SK-N-DZ (cell line): ENCODE measurements at regions not wholly inside any gene's neighbourhood (a gene's known extent, or its start where the extent isn't known, plus 50 kb on each side); places are given as distances from the start of the nearest gene placed in this dataset.
"Not testable (repeated sequence)": the region's sequence is repeated elsewhere in the genome, so short reads cannot be mapped to it uniquely, and the experiment has no call there.

Experiments
- DNase-seq: peaks from one replicate; pipeline ENCODE4 v3.0.0-alpha.2; 2015; ENCODE audit warnings: low spot score

DNA sequence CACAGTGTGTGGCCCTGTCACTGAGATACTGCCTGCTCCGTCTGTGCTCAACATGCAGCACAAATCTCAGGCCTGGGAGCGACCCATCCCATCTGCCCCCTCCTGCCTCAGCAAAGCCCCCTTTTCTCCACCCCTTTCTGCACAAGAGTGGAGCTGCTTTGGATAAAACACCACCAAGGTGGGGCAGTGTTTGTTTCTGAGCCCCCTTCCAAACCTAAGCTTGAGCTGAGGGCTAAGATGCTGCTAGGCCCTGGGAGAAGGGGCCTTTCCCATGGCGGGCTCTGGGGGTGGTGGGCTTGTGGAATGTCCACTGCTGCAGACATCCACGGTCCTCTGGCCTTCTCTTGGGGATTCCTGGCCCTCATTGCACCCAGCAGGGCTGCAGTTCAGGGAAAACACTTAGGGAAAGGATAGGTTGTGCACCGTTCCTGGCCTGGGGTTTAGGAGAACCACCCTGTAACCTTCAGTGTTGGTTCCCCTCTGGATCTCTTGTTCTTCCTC is 594.1 kb downstream of the TBC1D22A start:
- DNase-seq, result no peak

- DNase-seq, result no peak
Measured at GRCh38 chr22:47355776-47356510, 593.5 kb downstream of the TBC1D22A start.

DNA sequence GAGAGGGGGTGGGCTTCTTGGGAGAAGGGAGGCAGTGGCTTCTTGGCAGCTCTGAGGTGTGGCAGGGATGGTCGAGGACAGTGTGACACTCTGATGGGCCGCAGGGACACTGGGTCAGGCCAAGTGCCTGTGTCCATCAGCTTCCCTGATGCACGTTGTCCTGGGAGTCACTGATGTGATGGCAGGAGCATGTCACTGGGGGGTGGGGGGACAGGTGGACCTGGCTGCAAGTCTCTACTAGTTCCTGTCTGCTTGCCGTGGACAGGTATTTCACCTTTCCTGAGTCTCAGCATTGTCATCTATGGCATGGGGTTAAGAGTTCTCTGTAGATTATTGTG is 592.9 kb downstream of the TBC1D22A start:
- DNase-seq, result no peak

- DNase-seq, result no peak
Measured at GRCh38 chr22:47354668-47355387, 592.4 kb downstream of the TBC1D22A start.

DNA sequence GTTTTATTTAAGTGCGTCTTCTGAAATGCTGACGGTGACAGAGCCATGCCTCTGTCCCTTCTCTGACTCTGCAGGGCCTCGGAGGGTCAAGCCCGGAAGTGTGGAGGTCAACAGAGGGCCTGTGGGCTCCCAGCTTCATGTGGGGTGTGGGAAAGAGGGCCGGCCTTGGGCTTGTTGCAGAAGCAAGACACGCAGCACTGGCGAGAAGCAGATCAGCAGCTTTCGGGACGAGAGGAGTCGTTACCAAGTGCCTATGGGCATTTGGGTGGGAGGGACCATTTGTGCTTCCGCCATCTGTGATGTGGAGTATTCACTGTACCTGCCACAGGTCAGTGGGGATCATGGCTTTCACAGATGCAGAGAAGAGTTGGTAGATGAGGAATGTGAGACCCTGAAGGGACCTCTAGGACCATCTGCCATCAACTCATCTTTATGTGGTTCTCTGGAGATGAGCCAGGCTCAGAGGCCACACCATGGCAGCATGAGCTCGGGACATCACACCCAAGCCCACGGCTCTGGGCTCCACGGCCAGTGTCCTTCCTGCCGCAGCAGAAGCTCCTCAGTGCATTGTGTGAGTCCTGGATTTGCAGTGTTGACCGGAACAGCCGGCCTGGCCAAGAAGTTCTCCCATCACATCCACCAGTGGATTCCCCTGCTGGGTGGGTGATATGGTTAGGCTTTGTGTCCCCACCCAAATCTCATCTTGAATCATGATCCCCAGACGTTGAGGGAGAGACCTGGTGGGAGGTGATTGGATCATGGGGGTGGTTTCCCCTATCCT is 590.7 kb downstream of the TBC1D22A start:
- no peak for DNase-seq

GRCh38 chr22:47351836-47352579 is 589.6 kb downstream of the TBC1D22A start:
- no peak for DNase-seq

- DNase-seq, result not testable (repeated sequence)
Measured at GRCh38 chr22:47346287-47346686, 583.8 kb downstream of the TBC1D22A start.

GRCh38 chr22:47345025-47345424 is 582.6 kb downstream of the TBC1D22A start:
- DNase-seq, result no peak

- no peak for DNase-seq
Measured at GRCh38 chr22:47344414-47344813, 582.0 kb downstream of the TBC1D22A start.

GRCh38 chr22:47343611-47344010 is 581.2 kb downstream of the TBC1D22A start:
- no peak for DNase-seq

- no peak for DNase-seq
Measured at GRCh38 chr22:47342446-47342845, 580.0 kb downstream of the TBC1D22A start.

DNA sequence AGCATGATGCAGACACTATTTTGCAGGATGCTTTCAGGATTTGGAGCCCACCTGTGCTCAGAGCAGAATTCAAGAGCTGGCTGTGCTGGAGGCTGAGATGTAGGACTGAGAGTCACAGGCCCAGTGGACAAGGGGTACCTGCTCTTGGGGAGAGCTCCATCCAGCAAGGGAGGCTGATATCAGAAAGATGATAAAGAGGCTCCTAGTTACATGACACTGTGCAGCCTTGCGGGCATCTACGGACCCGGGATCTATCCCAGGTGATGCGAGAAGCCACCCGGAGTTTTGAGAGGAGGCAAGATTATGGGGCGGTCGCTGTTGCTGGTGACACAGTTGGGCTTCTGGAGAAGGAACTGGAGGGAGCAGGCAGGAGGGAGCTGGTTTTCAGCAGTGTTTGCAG is 579.0 kb downstream of the TBC1D22A start:
- DNase-seq, result no peak

DNA sequence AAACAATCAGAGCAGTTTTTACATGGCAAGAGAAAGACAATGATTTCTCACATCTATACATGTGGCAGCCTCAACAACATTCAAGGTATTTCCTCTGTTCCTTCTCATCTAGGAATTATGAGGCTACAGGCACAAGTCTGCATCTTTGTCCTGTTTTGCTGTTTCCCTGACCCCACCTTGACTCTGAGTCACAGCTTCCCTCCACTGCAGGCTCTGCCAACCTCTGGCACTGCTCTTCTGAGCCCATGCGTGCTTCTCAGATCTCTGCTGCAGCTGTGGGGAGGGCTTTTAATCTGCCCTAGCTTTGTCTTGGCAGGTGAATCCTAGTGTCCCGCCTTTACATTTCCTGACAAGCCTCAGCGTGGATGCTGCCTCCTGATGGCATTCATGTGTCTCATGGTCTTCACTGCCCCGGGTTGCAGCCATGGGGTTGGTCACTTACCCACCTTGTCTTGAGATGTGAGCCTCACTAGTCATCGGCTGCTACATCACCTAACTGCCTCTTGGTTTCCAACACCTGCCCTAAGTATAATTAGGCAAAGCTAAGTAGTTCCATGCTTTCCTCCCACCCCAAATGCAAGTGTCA is 578.5 kb downstream of the TBC1D22A start:
- DNase-seq, result no peak

GRCh38 chr22:47337161-47337621 is 574.7 kb downstream of the TBC1D22A start:
- DNase-seq, result no peak

- DNase-seq, result no peak
Measured at GRCh38 chr22:47335958-47336357, 573.5 kb downstream of the TBC1D22A start.

- DNase-seq, result no peak
Measured at GRCh38 chr22:47335460-47335859, 573.0 kb downstream of the TBC1D22A start.

GRCh38 chr22:47334601-47335000 is 572.2 kb downstream of the TBC1D22A start:
- DNase-seq, result no peak

GRCh38 chr22:47333625-47334024 is 571.2 kb downstream of the TBC1D22A start:
- no peak for DNase-seq

DNA sequence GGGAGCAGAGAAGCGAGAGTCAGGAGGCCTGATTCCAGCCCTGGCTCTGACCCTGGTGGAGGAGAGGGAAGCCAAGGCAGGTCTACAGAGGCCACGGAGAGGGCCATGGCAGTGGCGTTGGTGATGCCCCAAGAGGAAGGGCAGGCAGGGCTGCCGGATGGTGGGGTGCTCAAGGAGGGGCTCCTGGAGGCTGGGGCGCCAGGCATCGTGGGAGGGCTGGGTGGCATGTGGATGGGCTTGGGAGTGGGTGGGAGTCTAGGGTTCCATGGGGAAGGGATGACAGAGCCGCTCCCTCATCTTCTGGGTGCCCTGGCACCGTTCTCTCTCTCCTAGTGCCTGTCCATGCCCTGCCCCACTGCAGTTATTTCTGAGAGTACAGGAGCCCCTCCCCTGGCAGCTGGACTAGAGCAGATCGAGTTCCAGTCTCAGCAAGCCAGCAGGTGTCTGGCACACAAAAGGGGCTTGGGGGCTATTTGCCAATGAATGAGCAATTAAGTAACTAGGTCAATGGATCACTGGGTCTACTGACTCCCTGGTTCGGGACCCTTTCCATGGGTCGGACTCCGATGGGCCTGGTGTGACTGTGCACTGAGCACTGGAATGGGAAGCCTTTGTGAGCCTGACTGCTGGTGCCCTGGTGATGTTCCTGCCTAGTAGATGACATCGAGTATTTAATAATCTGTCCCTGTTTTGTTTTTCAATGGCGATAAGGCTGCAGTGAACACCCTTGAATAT is 570.0 kb downstream of the TBC1D22A start:
- no peak for DNase-seq

GRCh38 chr22:47331750-47332149 is 569.3 kb downstream of the TBC1D22A start:
- no peak for DNase-seq
